ENCODE measurements at regions not wholly inside any gene's neighbourhood (a gene's known extent, or its start where the extent isn't known, plus 50 kb on each side); places are given as distances from the start of the nearest gene placed in this dataset.
"Not testable (repeated sequence)": the region's sequence is repeated elsewhere in the genome, so short reads cannot be mapped to it uniquely, and the experiment has no call there.

DNA sequence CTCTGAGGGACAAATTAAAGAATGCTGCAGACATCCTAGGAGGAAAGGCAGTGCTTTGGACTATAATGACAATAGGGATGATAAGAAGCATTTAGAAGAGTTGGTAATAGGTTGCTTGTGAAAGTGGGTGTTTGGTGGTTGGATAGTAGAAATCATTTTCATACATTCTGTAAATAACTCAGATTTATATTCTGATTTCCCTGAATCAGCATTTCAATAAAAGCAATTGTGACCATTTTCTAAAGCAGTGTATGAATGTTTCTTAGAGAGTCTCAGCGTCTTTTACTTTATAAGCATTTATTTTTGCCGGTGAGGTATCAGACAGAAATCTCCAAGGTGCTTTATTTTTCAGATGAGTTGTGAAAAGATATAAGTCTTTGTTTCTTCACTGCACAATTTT is 1099.0 kb upstream of the LRRTM1 start:
- TF ChIP-seq CTCF (IDR thresholded peaks at IDR 0.05) = no peak
- TF ChIP-seq POLR2A (IDR thresholded peaks at IDR 0.05) = no peak
- H3K4me3 ChIP-seq = no peak overlapping the region
- H3K27ac ChIP-seq = no peak overlapping the region
- no peak for DNase-seq
- H3K36me3 ChIP-seq = no peaks in the 10 kb centered on the region
- no peaks in the 10 kb centered on the region for H3K27me3 ChIP-seq
- H3K9me3 ChIP-seq = no peaks in the 10 kb centered on the region
- no peaks in the 10 kb centered on the region for H3K4me1 ChIP-seq

- no peak overlapping the region for H3K4me3 ChIP-seq
- no peak for DNase-seq
- H3K27me3 ChIP-seq = no peaks in the 10 kb centered on the region
- H3K9me3 ChIP-seq = no peaks in the 10 kb centered on the region
- no peaks in the 10 kb centered on the region for H3K4me1 ChIP-seq
- H3K27ac ChIP-seq = no peak overlapping the region
- TF ChIP-seq CTCF (IDR thresholded peaks at IDR 0.05) (no peak), POLR2A (IDR thresholded peaks at IDR 0.05) (no peak)
- H3K36me3 ChIP-seq = no peaks in the 10 kb centered on the region
These were observed 1092.0 kb upstream of the LRRTM1 start for GRCh38 chr2:81396417-81397019.

DNA sequence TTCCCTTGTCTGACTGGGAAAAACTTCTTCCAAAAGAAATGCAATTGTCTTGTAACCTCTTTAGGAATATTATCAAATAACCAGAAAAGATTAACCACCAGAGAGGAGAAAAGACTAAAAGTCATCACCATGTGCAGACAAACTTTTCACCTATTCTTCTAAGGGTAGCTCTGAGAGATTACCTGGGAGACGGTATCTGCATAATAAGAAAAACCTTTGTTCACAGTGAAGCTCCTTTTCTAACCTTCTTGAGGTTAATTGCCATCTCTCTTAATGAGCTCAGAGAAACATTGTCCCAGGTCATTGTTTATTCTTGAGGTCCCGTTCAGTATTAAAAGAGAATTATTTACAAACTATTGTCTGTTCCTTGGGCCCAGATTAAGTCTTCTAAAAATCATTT is 1091.2 kb upstream of the LRRTM1 start:
- Histone ChIP-seq H3K27ac (no peak overlapping the region), H3K36me3 (no peaks in the 10 kb centered on the region), H3K4me1 (no peaks in the 10 kb centered on the region), H3K27me3 (no peaks in the 10 kb centered on the region), H3K9me3 (no peaks in the 10 kb centered on the region), H3K4me3 (no peak overlapping the region)
- no peak for TF ChIP-seq CTCF (IDR thresholded peaks at IDR 0.05)
- TF ChIP-seq POLR2A (IDR thresholded peaks at IDR 0.05) = no peak
- DNase-seq = no peak

DNA sequence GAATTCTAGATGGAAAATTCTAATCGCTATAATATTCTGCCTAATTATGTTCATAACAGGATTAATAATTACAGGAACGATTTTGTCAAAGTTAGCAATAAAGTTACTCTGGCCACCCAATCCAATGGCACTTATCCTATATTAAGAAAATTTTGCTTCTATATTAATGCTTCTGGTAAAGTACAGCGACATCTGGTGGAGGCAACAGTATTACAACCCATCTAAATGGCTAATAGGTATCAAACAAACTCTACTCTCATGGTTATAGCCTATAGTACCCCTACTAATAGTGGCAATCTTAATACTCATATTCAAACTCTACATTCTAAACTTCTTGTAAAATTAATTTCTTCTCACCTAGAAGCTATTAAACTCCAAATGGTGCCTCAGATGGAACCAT is 1084.7 kb upstream of the LRRTM1 start:
- peak in 1 of 6 experiments; percentile 14 for TF ChIP-seq CTCF (IDR thresholded peaks at IDR 0.05)
- TF ChIP-seq POLR2A (IDR thresholded peaks at IDR 0.05) = no peak
- H3K9me3 ChIP-seq = no peaks in the 10 kb centered on the region
- H3K36me3 ChIP-seq = no peaks in the 10 kb centered on the region
- H3K27ac ChIP-seq = no peak overlapping the region
- no peaks in the 10 kb centered on the region for H3K4me1 ChIP-seq
- no peaks in the 10 kb centered on the region for H3K27me3 ChIP-seq
- no peak overlapping the region for H3K4me3 ChIP-seq
- no peak for DNase-seq

- Histone ChIP-seq H3K4me3 (no peak overlapping the region), H3K36me3 (no peaks in the 10 kb centered on the region), H3K9me3 (no peaks in the 10 kb centered on the region), H3K27ac (no peak overlapping the region), H3K4me1 (no peaks in the 10 kb centered on the region), H3K27me3 (no peaks in the 10 kb centered on the region)
- TF ChIP-seq CTCF (IDR thresholded peaks at IDR 0.05) (no peak), POLR2A (IDR thresholded peaks at IDR 0.05) (no peak)
- no peak for DNase-seq
These were observed 1059.2 kb upstream of the LRRTM1 start for GRCh38 chr2:81363800-81364199.

DNA sequence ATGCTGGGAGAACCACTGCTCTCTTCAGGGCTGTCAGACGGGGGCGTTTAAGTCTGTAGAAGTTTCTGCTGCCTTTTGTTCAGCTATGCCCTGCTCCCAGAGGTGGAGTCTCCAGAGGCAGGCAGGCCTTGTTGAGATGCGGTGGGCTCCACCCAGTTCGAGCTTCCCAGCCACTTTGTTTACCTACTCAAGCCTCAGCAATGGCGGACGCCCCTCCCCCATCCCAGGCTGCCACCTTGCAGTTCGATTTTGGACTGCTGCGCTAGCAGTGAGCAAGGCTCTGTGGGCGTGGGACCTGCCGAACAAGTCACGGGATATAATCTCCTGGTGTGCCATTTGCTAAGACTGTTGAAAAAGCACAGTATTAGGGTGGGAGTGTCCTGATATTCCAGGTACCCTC is 1057.9 kb upstream of the LRRTM1 start:
- H3K4me3 ChIP-seq, DNase-seq, H3K27ac ChIP-seq, H3K4me1 ChIP-seq, H3K36me3 ChIP-seq, H3K9me3 ChIP-seq, H3K27me3 ChIP-seq: not testable (repeated sequence)
